ENCODE measurements at regions not wholly inside any gene's neighbourhood (a gene's known extent, or its start where the extent isn't known, plus 50 kb on each side); places are given as distances from the start of the nearest gene placed in this dataset.

- H3K36me3 ChIP-seq (ENCODE audit: control insufficient read depth, insufficient read depth, low read length), result no peaks in the 10 kb centered on the region
- no peak for FAIRE-seq
Measured at GRCh38 chr14:88128816-88129215, 123.9 kb downstream of the GPR65 start.

GRCh38 chr14:88129306-88130056 is 124.5 kb downstream of the GPR65 start:
- FAIRE-seq, result no peak
- TF ChIP-seq CTCF (IDR thresholded peaks at IDR 0.05; ENCODE audit: insufficient read depth, low read length, severe bottlenecking), result no peak
- DNase-seq (ENCODE audit: low read depth), result peak; percentile 49
- no peak overlapping the region for H3K4me3 ChIP-seq (ENCODE audit: low read depth, low read length)
- H3K27me3 ChIP-seq (ENCODE audit: control insufficient read depth, insufficient read depth, low read length), result no peaks in the 10 kb centered on the region
- H3K36me3 ChIP-seq (ENCODE audit: control insufficient read depth, insufficient read depth, low read length), result no peaks in the 10 kb centered on the region

More at GRCh38 chr14:88128816-88129215, 123.9 kb downstream of the GPR65 start:
- TF ChIP-seq CTCF (IDR thresholded peaks at IDR 0.05; ENCODE audit: insufficient read depth, low read length, severe bottlenecking), result no peak
- no peak overlapping the region for H3K4me3 ChIP-seq (ENCODE audit: low read depth, low read length)
- DNase-seq (ENCODE audit: low read depth), result no peak
- H3K27me3 ChIP-seq (ENCODE audit: control insufficient read depth, insufficient read depth, low read length), result no peaks in the 10 kb centered on the region

- FAIRE-seq (no peak), DNase-seq (ENCODE audit: low read depth) (no peak)
- Histone ChIP-seq H3K36me3 (ENCODE audit: control insufficient read depth, insufficient read depth, low read length) (no peaks in the 10 kb centered on the region), H3K4me3 (ENCODE audit: low read depth, low read length) (no peak overlapping the region), H3K27me3 (ENCODE audit: control insufficient read depth, insufficient read depth, low read length) (no peaks in the 10 kb centered on the region)
- no peak for TF ChIP-seq CTCF (IDR thresholded peaks at IDR 0.05; ENCODE audit: insufficient read depth, low read length, severe bottlenecking)
Measured at GRCh38 chr14:88130057-88130432, 125.1 kb downstream of the GPR65 start.
